Uterus (tissue), 2 donors: ENCODE measurements at regions not wholly inside any gene's neighbourhood (a gene's known extent, or its start where the extent isn't known, plus 50 kb on each side); places are given as distances from the start of the nearest gene placed in this dataset.

Source experiments
- CTCF ChIP-seq, 4 experiments: fragments of 200-600 bp in 2 of 4; fragments of 450-650 bp in 2 of 4; sonication (generic) in 2 of 4; IDR thresholded peaks; one replicate each; pipeline ENCODE4 v1.5.1; 2016 to 2019; ENCODE audit warnings: antibody characterized with exemption in 4 of 4, mild to moderate bottlenecking in 2 of 4, moderate library complexity in 1 of 4
- POLR2A ChIP-seq, 2 donors: fragments of 450-650 bp; IDR thresholded peaks; one replicate each; pipeline ENCODE4 v1.6.1; 2016; ENCODE audit warnings: antibody characterized with exemption in 2 of 2, mild to moderate bottlenecking in 1 of 2, moderate library complexity in 1 of 2

DNA sequence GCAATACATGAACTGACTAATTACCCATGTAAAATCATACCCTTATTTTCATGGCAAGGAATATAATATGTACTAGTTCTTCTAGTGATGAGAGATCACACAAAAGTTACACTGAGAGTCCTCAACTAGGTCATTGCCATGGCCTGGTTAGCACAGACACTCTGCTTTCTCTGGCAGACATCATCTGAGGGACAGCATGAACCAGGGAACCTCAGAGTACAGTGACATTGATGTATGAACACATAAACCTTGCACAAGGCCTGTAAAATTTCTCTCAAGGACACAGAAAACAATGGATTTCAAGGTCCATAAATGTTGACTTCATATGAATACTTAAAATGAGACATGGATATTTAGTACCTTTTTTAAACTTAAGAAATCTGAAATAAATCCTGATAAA is 108.8 kb upstream of the MAGI3 start:
- TF ChIP-seq POLR2A (IDR thresholded peaks at IDR 0.05): no peak
- TF ChIP-seq CTCF (IDR thresholded peaks at IDR 0.05): no peak
